ENCODE measurements at regions not wholly inside any gene's neighbourhood (a gene's known extent, or its start where the extent isn't known, plus 50 kb on each side); places are given as distances from the start of the nearest gene placed in this dataset.

- 77 to 83% methylated on average over 1 of the region's 1 CpG for WGBS, 2 donors
- H3K36me3 ChIP-seq: no peaks in the 10 kb centered on the region
These were observed 161.4 kb upstream of the FBXL7 start for GRCh38 chr5:15338546-15338945.

GRCh38 chr5:15334551-15335266, 165.3 kb upstream of the FBXL7 start:
- 52 to 77% methylated on average over 4 of the region's 4 CpGs for WGBS, 2 donors

More at GRCh38 chr5:15338546-15338945, 161.4 kb upstream of the FBXL7 start:
- no peaks in the 10 kb centered on the region for H3K9me3 ChIP-seq
- no peaks in the 10 kb centered on the region for H3K4me1 ChIP-seq
- TF ChIP-seq POLR2A (IDR thresholded peaks at IDR 0.05) (no peak), POLR2AphosphoS5 (IDR thresholded peaks at IDR 0.05) (no peak), CTCF (IDR thresholded peaks at IDR 0.05) (no peak), EP300 (IDR thresholded peaks at IDR 0.05) (no peak)
- no peak overlapping the region for H3K27ac ChIP-seq
- no peaks in the 10 kb centered on the region for H3K27me3 ChIP-seq
- intact Hi-C loops (cut with DNase I): no loop called here
- H3K4me3 ChIP-seq: no peak overlapping the region
- no peak for DNase-seq

GRCh38 chr5:15333091-15333490, 166.9 kb upstream of the FBXL7 start:
- Histone ChIP-seq H3K27me3 (no peaks in the 10 kb centered on the region), H3K4me1 (no peaks in the 10 kb centered on the region), H3K27ac (no peak overlapping the region), H3K36me3 (no peaks in the 10 kb centered on the region), H3K4me3 (no peak overlapping the region), H3K9me3 (no peaks in the 10 kb centered on the region)
- intact Hi-C loops (cut with DNase I): no loop called here
- 90 to 98% methylated on average over 1 of the region's 1 CpG for WGBS, 2 donors
- DNase-seq: no peak
- TF ChIP-seq CTCF (IDR thresholded peaks at IDR 0.05) (no peak), POLR2AphosphoS5 (IDR thresholded peaks at IDR 0.05) (no peak), EP300 (IDR thresholded peaks at IDR 0.05) (no peak), POLR2A (IDR thresholded peaks at IDR 0.05) (no peak)

More at GRCh38 chr5:15334551-15335266, 165.3 kb upstream of the FBXL7 start:
- intact Hi-C loops (cut with DNase I): no loop called here
- Histone ChIP-seq H3K36me3 (no peaks in the 10 kb centered on the region), H3K27me3 (no peaks in the 10 kb centered on the region), H3K4me3 (no peak overlapping the region), H3K27ac (no peak overlapping the region), H3K9me3 (no peaks in the 10 kb centered on the region), H3K4me1 (no peaks in the 10 kb centered on the region)
- no peak for TF ChIP-seq EP300 (IDR thresholded peaks at IDR 0.05)
- TF ChIP-seq POLR2AphosphoS5 (IDR thresholded peaks at IDR 0.05): no peak
- TF ChIP-seq POLR2A (IDR thresholded peaks at IDR 0.05): no peak
- TF ChIP-seq CTCF (IDR thresholded peaks at IDR 0.05): no peak
- no peak for DNase-seq

GRCh38 chr5:15326932-15327331, 173.0 kb upstream of the FBXL7 start:
- no peaks in the 10 kb centered on the region for H3K36me3 ChIP-seq
- H3K9me3 ChIP-seq: no peaks in the 10 kb centered on the region
- intact Hi-C loops (cut with DNase I): no loop called here
- DNase-seq: no peak
- H3K27ac ChIP-seq: no peak overlapping the region
- H3K4me3 ChIP-seq: no peak overlapping the region
- no peaks in the 10 kb centered on the region for H3K27me3 ChIP-seq
- H3K4me1 ChIP-seq: no peaks in the 10 kb centered on the region
- TF ChIP-seq CTCF (IDR thresholded peaks at IDR 0.05) (no peak), POLR2A (IDR thresholded peaks at IDR 0.05) (no peak), EP300 (IDR thresholded peaks at IDR 0.05) (no peak), POLR2AphosphoS5 (IDR thresholded peaks at IDR 0.05) (no peak)

DNA sequence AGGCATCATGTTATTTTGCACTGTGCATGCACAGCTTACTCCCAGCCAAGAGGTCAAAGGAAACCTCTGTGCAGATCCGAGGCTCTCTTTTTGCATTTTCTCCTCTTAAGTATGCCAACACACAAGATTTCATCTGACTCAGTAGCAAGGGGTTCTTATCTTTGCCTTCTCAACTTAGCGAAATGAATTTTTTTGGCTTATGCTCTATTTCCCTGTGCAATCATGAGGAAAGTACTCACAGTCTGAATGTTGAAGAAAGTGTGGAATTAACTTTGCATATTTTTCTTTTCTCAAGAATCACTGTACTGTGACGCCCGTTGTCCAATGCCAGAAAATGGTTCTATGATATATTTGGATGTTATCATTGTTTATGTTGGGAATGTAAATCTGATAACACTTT, 173.5 kb upstream of the FBXL7 start:
- WGBS, 2 donors: 75 to 83% methylated on average over 4 of the region's 4 CpGs
- Histone ChIP-seq H3K36me3 (no peaks in the 10 kb centered on the region), H3K4me1 (no peaks in the 10 kb centered on the region), H3K27me3 (no peaks in the 10 kb centered on the region), H3K27ac (no peak overlapping the region), H3K9me3 (no peaks in the 10 kb centered on the region), H3K4me3 (no peak overlapping the region)
- no peak for TF ChIP-seq POLR2AphosphoS5 (IDR thresholded peaks at IDR 0.05)
- no peak for TF ChIP-seq CTCF (IDR thresholded peaks at IDR 0.05)
- no peak for TF ChIP-seq POLR2A (IDR thresholded peaks at IDR 0.05)
- no peak for TF ChIP-seq EP300 (IDR thresholded peaks at IDR 0.05)
- intact Hi-C loops (cut with DNase I): no loop called here
- DNase-seq: no peak

All from sigmoid colon (tissue), 6 donors.